C1 segment of cervical spinal cord (tissue), 14 donors: ENCODE measurements at regions not wholly inside any gene's neighbourhood (a gene's known extent, or its start where the extent isn't known, plus 50 kb on each side); places are given as distances from the start of the nearest gene placed in this dataset.
"Not testable (repeated sequence)": the region's sequence is repeated elsewhere in the genome, so short reads cannot be mapped to it uniquely, and the experiment has no call there.

Experiments
- DNase-seq, 14 donors: peaks; one replicate each; lab custom pipeline; 2025; lab: John Stamatoyannopoulos, UW

DNA sequence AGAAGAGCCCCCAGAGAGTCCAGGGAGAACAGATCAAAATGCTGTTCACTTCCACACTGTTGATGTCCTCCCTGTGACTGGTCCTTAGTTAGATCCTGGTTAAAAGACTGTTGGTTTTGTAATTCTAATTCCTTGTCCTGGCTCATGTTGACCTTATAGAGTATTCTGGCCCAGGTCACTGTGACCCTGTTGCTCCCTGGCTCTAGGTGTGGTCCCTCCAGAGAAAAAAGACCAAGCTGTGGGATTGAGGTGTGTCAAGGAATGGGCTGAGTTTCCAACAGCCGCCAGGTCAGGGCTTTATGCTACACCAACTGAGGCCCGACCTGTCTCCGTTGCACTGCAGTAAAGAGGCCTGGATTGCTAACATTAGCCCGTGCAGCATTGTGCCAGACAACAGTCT is 241.0 kb upstream of the MSX2 start:
- DNase-seq, result no peak

- DNase-seq, result no peak
These were observed 235.2 kb upstream of the MSX2 start for GRCh38 chr5:174489215-174489614.

GRCh38 chr5:174489920-174490597 is 234.3 kb upstream of the MSX2 start:
- no peak for DNase-seq

- DNase-seq, result no peak
These were observed 233.7 kb upstream of the MSX2 start for GRCh38 chr5:174490728-174491127.

DNA sequence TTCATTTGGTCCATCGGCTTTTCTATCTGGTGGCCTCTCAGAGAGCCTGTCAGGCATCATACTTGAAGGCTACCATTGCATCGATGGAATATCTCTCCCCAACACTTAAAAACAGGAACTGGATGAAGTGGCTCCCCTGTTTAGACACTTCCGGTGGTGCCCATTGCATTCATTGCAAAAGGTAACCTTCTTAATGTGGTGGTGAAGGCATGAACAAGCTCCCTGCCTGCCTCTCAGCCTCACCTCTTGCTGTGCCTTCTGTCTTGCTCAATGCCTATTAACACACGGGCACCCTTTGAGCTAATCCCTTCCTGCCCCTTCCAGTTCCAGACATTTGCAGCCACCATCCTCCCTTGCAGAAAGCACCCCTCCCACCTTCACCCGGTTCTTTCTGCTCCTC is 233.1 kb upstream of the MSX2 start:
- DNase-seq, result no peak

DNA sequence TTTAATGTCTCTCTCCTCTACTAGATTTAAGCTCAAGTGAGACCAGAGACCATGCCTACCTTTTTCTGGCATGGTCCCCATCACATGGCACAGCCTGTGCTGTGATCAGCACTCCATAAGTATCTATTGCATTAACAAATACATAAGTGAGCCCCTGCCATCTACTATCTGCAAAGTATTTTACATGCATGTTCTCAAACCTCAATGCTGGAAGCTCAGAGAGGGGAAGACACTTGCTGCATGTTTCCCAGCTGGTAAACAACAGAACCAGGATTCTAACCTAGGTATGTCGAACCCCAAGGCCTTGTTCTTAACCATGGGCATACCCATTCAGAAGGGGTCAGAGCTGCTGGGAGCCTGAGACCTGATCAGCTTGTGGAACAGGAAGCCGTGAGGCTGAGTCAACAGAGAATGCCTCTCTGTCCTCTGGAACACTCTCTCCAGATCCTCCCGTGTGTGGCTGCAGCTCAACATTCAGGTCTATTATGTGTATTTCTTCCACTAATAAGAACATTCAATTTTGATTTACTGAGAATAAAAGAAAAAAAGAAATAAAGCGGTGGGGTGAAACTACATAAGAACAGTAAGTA is 232.5 kb upstream of the MSX2 start:
- no peak for DNase-seq

DNA sequence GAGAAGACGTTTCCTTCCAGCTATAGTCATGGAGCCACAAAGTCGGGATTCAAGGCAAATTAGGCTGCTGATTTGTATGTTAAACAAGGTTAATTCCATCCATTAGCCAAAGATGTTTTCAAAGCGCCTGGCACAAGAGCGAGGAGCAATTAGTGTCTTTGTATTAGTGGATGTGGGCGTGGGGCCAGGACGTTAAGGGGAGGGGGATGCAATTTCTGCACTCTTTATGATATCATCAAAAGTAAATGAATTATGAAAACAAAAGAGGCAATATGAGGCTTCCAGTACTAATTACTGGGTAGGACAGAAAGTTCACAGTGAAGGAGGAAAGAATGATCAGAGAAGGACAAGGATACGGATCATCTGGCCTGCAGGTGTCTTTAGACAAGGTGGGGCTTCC is 230.9 kb upstream of the MSX2 start:
- no peak for DNase-seq

DNA sequence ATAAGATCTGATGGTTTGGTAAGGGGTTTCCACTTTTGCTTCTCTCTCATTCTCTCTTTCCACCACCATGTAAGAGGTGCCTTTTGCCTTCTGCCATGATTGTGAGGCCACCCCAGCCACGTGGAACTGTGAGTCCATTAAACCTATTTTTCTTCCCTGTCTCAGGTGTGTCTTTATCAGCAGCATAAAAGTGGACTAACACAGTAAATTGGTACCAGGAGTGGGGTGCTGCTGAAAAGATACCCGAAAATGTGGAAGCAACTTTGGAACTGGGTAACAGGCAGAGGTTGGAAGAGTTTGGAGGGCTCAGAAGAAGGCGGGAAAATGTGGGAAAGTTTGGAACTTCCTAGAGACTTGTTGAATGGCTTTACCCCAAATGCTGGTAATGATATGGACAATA is 226.4 kb upstream of the MSX2 start:
- not testable (repeated sequence) for DNase-seq

DNA sequence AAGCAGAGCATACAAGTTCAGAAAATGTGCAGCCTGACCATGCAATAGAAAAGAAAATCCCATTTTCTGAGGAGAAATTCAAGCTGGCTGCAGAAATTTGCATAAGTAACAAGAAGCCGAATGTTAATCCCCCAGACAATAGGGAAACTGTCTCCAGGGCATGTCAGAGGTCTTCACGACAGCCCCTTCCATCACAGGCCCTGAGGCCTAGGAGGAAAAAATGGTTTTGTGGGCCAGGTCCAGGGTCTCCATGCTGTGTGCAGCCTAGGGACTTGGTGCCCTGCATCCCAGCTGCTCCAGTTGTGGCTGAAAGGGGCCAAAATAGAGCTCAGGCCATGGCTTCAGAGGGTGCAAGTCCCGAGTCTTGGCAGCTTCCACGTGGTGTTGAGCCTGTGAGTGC is 225.8 kb upstream of the MSX2 start:
- DNase-seq, result not testable (repeated sequence)

DNA sequence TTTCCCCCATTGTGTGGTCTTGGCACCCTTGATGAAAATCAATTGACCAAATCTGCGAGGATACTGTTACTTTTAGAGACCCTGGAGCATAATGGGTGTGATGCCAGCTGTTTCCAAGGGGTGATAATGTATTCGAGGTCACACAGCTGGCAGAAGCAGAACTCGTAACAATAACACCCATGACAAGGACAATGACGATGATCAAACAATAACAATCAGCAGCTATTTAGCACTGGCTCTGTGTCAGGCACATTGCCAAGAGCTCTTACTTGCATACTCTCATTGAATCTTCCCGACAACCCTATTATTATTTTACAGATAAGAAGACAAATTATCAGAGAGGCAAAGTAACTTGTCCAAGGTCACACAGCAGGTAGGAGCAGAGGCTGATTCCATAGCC is 223.7 kb upstream of the MSX2 start:
- DNase-seq, result no peak

- no peak for DNase-seq
These were observed 222.8 kb upstream of the MSX2 start for GRCh38 chr5:174501461-174502069.

DNA sequence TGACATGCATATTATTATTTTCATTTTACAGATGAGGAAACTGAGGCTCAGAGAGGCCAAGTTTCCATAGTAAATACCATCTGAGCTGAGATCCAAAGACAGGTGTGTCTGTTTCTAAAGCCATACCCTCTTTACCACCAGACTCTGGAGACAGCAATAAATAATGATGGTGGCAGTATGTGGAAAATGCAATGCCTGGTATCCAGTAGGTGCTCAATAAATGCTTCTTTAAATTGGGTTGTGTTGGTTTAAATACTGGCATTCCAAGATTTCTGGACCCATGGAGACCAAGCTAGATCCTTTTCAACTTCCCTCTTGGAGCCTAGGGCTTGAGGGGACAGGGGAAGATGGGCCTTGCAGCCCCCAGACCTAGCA is 221.3 kb upstream of the MSX2 start:
- no peak for DNase-seq

- DNase-seq, result peak in 12 of 14 donors; percentile 12 to 81 (median 49)
These were observed 220.7 kb upstream of the MSX2 start for GRCh38 chr5:174503461-174504265.

GRCh38 chr5:174504266-174504726 is 220.1 kb upstream of the MSX2 start:
- DNase-seq, result no peak

GRCh38 chr5:174505621-174506020 is 218.8 kb upstream of the MSX2 start:
- DNase-seq, result no peak

GRCh38 chr5:174510782-174511453 is 213.5 kb upstream of the MSX2 start:
- DNase-seq, result not testable (repeated sequence)

DNA sequence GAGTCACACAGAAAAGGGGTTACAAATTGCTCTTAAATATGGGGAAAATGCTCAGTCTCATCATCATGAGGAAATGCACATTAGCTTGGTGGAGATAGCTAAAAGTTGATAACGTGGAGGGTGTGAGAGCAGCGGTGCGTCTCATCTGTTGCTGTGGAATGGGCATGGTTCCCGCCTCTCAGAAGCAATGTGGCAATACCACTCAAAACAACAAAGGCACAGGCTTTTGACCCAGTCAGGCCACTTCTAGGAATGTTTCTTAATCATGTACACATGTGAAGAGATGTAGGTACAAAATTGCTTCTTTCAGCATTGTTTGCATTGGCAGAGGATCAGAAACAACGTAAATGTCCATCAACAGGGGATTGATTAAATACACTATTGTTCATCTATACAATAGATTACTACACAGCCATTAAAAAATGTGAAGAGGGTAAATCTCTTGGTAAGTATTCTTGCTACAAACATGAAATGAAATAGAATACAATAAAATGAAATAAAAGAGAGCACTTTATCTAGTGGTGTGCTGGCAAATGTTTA is 212.6 kb upstream of the MSX2 start:
- no peak for DNase-seq

GRCh38 chr5:174514325-174514724 is 210.1 kb upstream of the MSX2 start:
- no peak for DNase-seq

- peak in 7 of 14 donors; percentile 4 to 53 (median 9) for DNase-seq
These were observed 209.4 kb upstream of the MSX2 start for GRCh38 chr5:174514983-174515394.

- DNase-seq, result no peak
These were observed 207.6 kb upstream of the MSX2 start for GRCh38 chr5:174516741-174517140.

GRCh38 chr5:174518512-174518911 is 205.9 kb upstream of the MSX2 start:
- no peak for DNase-seq
